Adipocyte (in vitro differentiated cells): ENCODE measurements at regions not wholly inside any gene's neighbourhood (a gene's known extent, or its start where the extent isn't known, plus 50 kb on each side); places are given as distances from the start of the nearest gene placed in this dataset.
"Not testable (repeated sequence)": the region's sequence is repeated elsewhere in the genome, so short reads cannot be mapped to it uniquely, and the experiment has no call there.

Experiments
- DNase-seq: peaks from one replicate; pipeline ENCODE4 v3.0.0-alpha.2; 2015; ENCODE audit warnings: low read depth
- H3K27me3 ChIP-seq: replicated peaks from 2 replicates; pipeline ENCODE4 v1.7.0; 2013; ENCODE audit warnings: mild to moderate bottlenecking, low read length, moderate library complexity; ENCODE audit not compliant: control insufficient read depth, insufficient read depth
- H3K36me3 ChIP-seq: 2 replicates; pipeline ENCODE4 v1.7.0; 2013; ENCODE audit warnings: low read length, mild to moderate bottlenecking, moderate library complexity; ENCODE audit not compliant: control insufficient read depth, insufficient read depth, severe bottlenecking
- H3K4me1 ChIP-seq: 2 replicates; pipeline ENCODE4 v1.7.0; 2013; ENCODE audit warnings: mild to moderate bottlenecking, low read length, moderate library complexity; ENCODE audit not compliant: control insufficient read depth, insufficient read depth
- H3K4me3 ChIP-seq: 2 replicates; pipeline ENCODE4 v1.7.0; 2013; ENCODE audit warnings: mild to moderate bottlenecking, low read length, moderate library complexity
- H3K9ac ChIP-seq: 2 replicates; pipeline ENCODE4 v1.7.0; 2013; ENCODE audit warnings: mild to moderate bottlenecking, low read length, moderate library complexity
- H3K9me3 ChIP-seq: 2 replicates; pipeline ENCODE4 v1.7.0; 2013; ENCODE audit warnings: mild to moderate bottlenecking, low read length, moderate library complexity; ENCODE audit not compliant: control insufficient read depth

GRCh38 chr12:88368077-88368476 lies 212.2 kb downstream of the KITLG start:
- H3K4me1 ChIP-seq: peaks cover 13% of the 10 kb centered on the region
- not testable (repeated sequence) for H3K4me3 ChIP-seq, H3K27me3 ChIP-seq, H3K9me3 ChIP-seq, DNase-seq, H3K9ac ChIP-seq, H3K36me3 ChIP-seq

GRCh38 chr12:88371416-88372183 lies 208.7 kb downstream of the KITLG start:
- Histone ChIP-seq H3K9ac (no peak overlapping the region), H3K36me3 (no peaks in the 10 kb centered on the region), H3K27me3 (no peaks in the 10 kb centered on the region), H3K4me3 (no peak overlapping the region), H3K9me3 (no peaks in the 10 kb centered on the region), H3K4me1 (peaks cover 11% of the 10 kb centered on the region)
- peak; percentile 40 for DNase-seq

GRCh38 chr12:88375306-88376305 lies 204.7 kb downstream of the KITLG start:
- peaks cover 11% of the 10 kb centered on the region for H3K4me1 ChIP-seq
- peak; percentile 19 for DNase-seq
- H3K4me3 ChIP-seq: no peak overlapping the region
- no peaks in the 10 kb centered on the region for H3K36me3 ChIP-seq
- H3K27me3 ChIP-seq: no peaks in the 10 kb centered on the region
- H3K9me3 ChIP-seq: no peaks in the 10 kb centered on the region
- no peak overlapping the region for H3K9ac ChIP-seq

- Histone ChIP-seq H3K4me1 (no peaks in the 10 kb centered on the region), H3K9ac (no peak overlapping the region), H3K36me3 (no peaks in the 10 kb centered on the region), H3K4me3 (no peak overlapping the region), H3K9me3 (no peaks in the 10 kb centered on the region), H3K27me3 (no peaks in the 10 kb centered on the region)
- no peak for DNase-seq
Measured at GRCh38 chr12:88377973-88378372, 202.3 kb downstream of the KITLG start.

- DNase-seq: no peak
- H3K9ac ChIP-seq: no peak overlapping the region
- no peaks in the 10 kb centered on the region for H3K27me3 ChIP-seq
- peaks cover 4% of the 10 kb centered on the region for H3K9me3 ChIP-seq
- no peaks in the 10 kb centered on the region for H3K36me3 ChIP-seq
- H3K4me1 ChIP-seq: no peaks in the 10 kb centered on the region
- no peak overlapping the region for H3K4me3 ChIP-seq
Measured at GRCh38 chr12:88381466-88381865, 198.8 kb downstream of the KITLG start.

GRCh38 chr12:88383405-88383804 lies 196.9 kb downstream of the KITLG start:
- H3K9ac ChIP-seq: no peak overlapping the region
- no peaks in the 10 kb centered on the region for H3K4me1 ChIP-seq
- no peaks in the 10 kb centered on the region for H3K36me3 ChIP-seq
- H3K9me3 ChIP-seq: peaks cover 4% of the 10 kb centered on the region
- DNase-seq: no peak
- H3K4me3 ChIP-seq: no peak overlapping the region
- H3K27me3 ChIP-seq: no peaks in the 10 kb centered on the region

- Histone ChIP-seq H3K4me1 (peaks cover 15% of the 10 kb centered on the region), H3K9me3 (peaks cover 4% of the 10 kb centered on the region), H3K27me3 (no peaks in the 10 kb centered on the region), H3K4me3 (no peak overlapping the region), H3K36me3 (no peaks in the 10 kb centered on the region), H3K9ac (no peak overlapping the region)
- DNase-seq: peak; percentile 48
Measured at GRCh38 chr12:88388566-88389540, 191.4 kb downstream of the KITLG start.

GRCh38 chr12:88390811-88391210 lies 189.5 kb downstream of the KITLG start:
- Histone ChIP-seq H3K4me1 (peaks cover 15% of the 10 kb centered on the region), H3K36me3 (no peaks in the 10 kb centered on the region), H3K9ac (no peak overlapping the region), H3K9me3 (no peaks in the 10 kb centered on the region), H3K27me3 (no peaks in the 10 kb centered on the region), H3K4me3 (no peak overlapping the region)
- DNase-seq: no peak

GRCh38 chr12:88391556-88391955 lies 188.7 kb downstream of the KITLG start:
- H3K27me3 ChIP-seq: no peaks in the 10 kb centered on the region
- no peak overlapping the region for H3K9ac ChIP-seq
- H3K36me3 ChIP-seq: no peaks in the 10 kb centered on the region
- peak; percentile 90 for DNase-seq
- H3K4me3 ChIP-seq: no peak overlapping the region
- H3K4me1 ChIP-seq: peaks cover 15% of the 10 kb centered on the region
- no peaks in the 10 kb centered on the region for H3K9me3 ChIP-seq

- Histone ChIP-seq H3K36me3 (no peaks in the 10 kb centered on the region), H3K9me3 (no peaks in the 10 kb centered on the region), H3K4me1 (peaks cover 15% of the 10 kb centered on the region), H3K4me3 (no peak overlapping the region), H3K27me3 (no peaks in the 10 kb centered on the region), H3K9ac (no peak overlapping the region)
- DNase-seq: peak; percentile 33
Measured at GRCh38 chr12:88393017-88393767, 187.1 kb downstream of the KITLG start.
